BLaER1 (cell line): ENCODE measurements at regions not wholly inside any gene's neighbourhood (a gene's known extent, or its start where the extent isn't known, plus 50 kb on each side); places are given as distances from the start of the nearest gene placed in this dataset.

Experiments used
- H3K27ac ChIP-seq: shearing (Covaris generic); formaldehyde crosslinking; 2 replicates; pipeline ENCODE4 v1.8.1; 2022
- H3K27me3 ChIP-seq: shearing (Covaris generic); formaldehyde crosslinking; 2 replicates; pipeline ENCODE4 v1.8.1; 2022
- H3K36me3 ChIP-seq: shearing (Covaris generic); formaldehyde crosslinking; 2 replicates; pipeline ENCODE4 v1.8.1; 2022
- H3K4me1 ChIP-seq: shearing (Covaris generic); formaldehyde crosslinking; 2 replicates; pipeline ENCODE4 v1.8.1; 2022
- H3K4me2 ChIP-seq: shearing (Covaris generic); formaldehyde crosslinking; 2 replicates; pipeline ENCODE4 v1.8.1; 2022
- H3K4me3 ChIP-seq: shearing (Covaris generic); formaldehyde crosslinking; 2 replicates; pipeline ENCODE4 v1.8.1; 2022
- H3K9ac ChIP-seq: shearing (Covaris generic); formaldehyde crosslinking; 2 replicates; pipeline ENCODE4 v1.8.1; 2022
- H3K9me3 ChIP-seq: shearing (Covaris generic); formaldehyde crosslinking; 2 replicates; pipeline ENCODE4 v1.8.1; 2022
- H4K20me1 ChIP-seq: shearing (Covaris generic); formaldehyde crosslinking; 2 replicates; pipeline ENCODE4 v1.8.1; 2022
- Cebpa-rat ChIP-seq: shearing (Covaris generic); IDR thresholded peaks from 2 replicates; pipeline ENCODE4 v1.8.1; 2022

DNA sequence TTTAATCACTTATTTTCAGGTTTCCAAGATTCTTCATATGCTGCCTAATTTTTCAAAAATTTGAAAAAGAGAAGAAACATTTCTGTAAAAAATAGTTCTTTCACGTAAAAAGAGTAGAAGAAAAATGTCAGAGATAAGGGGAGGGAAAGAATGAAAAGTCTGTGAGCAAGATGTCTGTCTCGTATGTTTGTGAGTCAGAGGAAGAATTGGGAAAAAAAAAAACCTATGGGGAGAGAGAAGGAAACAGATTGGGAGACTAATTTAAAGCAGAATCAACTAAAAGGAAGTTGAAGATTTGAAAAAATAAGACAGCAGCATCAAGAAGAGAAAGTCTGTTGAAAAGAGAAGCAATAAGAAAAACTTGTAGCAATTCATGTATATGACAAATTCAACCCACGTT is 456.3 kb downstream of the HINT1 start:
- H3K4me2 ChIP-seq, result no peak overlapping the region
- H3K36me3 ChIP-seq, result no peaks in the 10 kb centered on the region
- H3K9me3 ChIP-seq, result no peaks in the 10 kb centered on the region
- no peak overlapping the region for H3K9ac ChIP-seq
- TF ChIP-seq Cebpa-rat, result no peak
- no peak overlapping the region for H3K27ac ChIP-seq
- no peak overlapping the region for H3K4me3 ChIP-seq
- H4K20me1 ChIP-seq, result no peaks in the 10 kb centered on the region
- H3K27me3 ChIP-seq, result no peaks in the 10 kb centered on the region
- H3K4me1 ChIP-seq, result no peaks in the 10 kb centered on the region

DNA sequence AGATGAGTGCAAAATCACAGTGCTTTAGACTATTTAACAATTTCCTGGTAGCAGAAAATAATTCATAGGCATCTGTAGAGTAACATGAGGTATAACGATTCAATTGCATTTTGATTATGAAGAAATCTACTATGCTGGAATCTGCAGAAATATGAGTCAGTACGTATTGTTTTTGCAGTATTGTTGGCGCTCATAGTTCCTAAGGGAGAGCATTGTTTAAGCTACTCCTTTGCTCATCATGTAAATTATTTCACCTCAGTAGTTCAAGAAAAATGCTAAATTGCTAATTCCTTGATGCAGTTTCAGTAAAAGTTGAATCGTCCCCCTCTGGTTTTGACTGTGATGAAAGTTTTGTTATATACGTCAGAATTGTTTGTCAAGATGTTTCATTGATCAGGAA is 458.4 kb downstream of the HINT1 start:
- no peak overlapping the region for H3K9ac ChIP-seq
- no peaks in the 10 kb centered on the region for H4K20me1 ChIP-seq
- no peaks in the 10 kb centered on the region for H3K4me1 ChIP-seq
- no peak overlapping the region for H3K4me2 ChIP-seq
- TF ChIP-seq Cebpa-rat, result no peak
- no peaks in the 10 kb centered on the region for H3K27me3 ChIP-seq
- no peak overlapping the region for H3K27ac ChIP-seq
- no peaks in the 10 kb centered on the region for H3K36me3 ChIP-seq
- no peak overlapping the region for H3K4me3 ChIP-seq
- no peaks in the 10 kb centered on the region for H3K9me3 ChIP-seq

DNA sequence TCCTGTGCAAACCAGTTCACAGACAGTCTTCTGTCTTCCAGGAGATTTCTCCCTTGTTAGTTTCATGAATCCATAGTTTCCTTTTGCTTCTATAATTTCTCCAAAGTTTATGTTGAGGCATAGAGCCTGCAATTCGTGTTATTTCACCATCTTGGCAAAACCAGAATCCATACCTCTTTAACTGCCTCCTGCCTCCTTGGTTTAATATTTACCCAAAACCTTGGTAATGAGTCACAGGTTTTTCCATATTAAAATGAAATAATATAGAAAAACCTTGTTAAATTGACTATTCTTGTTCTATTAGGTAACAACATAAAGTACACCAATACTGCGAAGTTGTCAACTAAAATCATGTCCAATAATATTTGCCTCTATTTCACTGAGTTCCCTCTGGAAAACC is 459.7 kb downstream of the HINT1 start:
- Histone ChIP-seq H3K9ac (no peak overlapping the region), H3K27me3 (no peaks in the 10 kb centered on the region), H3K36me3 (no peaks in the 10 kb centered on the region), H3K27ac (no peak overlapping the region), H4K20me1 (no peaks in the 10 kb centered on the region), H3K4me1 (no peaks in the 10 kb centered on the region), H3K4me2 (no peak overlapping the region), H3K9me3 (no peaks in the 10 kb centered on the region), H3K4me3 (no peak overlapping the region)
- TF ChIP-seq Cebpa-rat, result no peak

DNA sequence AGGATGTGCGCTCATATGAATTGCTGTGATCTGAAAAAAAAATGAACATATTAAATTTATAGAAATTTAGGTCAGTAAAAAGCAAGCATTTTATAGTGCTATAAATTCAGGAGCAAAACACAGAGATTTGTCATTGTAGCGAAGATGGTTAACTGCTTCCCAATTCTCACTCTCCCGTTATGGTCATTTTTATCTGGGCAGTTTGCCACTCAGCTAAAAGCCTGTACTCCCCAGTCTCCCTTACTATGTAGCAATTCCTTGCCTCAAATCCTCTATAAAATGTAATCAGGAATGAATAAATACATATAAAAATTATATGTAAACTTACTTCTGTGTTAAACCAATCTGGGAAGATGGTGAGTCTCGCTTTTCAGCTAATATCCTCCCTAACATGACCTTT is 471.5 kb downstream of the HINT1 start:
- no peaks in the 10 kb centered on the region for H3K36me3 ChIP-seq
- H3K9ac ChIP-seq, result no peak overlapping the region
- H3K4me3 ChIP-seq, result no peak overlapping the region
- H3K4me1 ChIP-seq, result peaks cover 18% of the 10 kb centered on the region
- H3K27ac ChIP-seq, result no peak overlapping the region
- no peaks in the 10 kb centered on the region for H3K27me3 ChIP-seq
- H3K9me3 ChIP-seq, result no peaks in the 10 kb centered on the region
- no peak overlapping the region for H3K4me2 ChIP-seq
- TF ChIP-seq Cebpa-rat, result no peak
- no peaks in the 10 kb centered on the region for H4K20me1 ChIP-seq

DNA sequence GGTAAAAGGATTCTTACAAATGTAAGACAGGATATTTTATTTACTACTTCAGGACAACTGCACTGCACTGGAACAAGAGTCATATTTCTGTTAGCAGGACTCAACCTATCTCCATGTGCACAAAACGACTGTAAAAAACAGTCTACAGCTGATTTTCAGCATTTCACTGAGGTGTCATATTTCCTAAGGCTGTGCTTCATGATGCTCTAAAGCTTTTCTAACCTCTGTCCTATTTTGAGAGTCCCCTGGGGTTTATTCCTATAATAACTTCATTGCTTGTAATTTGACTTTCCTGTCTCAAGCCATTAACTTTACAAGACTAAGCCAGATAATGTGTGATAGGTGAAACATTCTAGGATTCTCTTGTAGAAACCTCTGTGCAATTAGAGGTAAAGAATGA is 472.3 kb downstream of the HINT1 start:
- Histone ChIP-seq H3K27me3 (no peaks in the 10 kb centered on the region), H3K9ac (no peak overlapping the region), H3K9me3 (no peaks in the 10 kb centered on the region), H3K4me3 (no peak overlapping the region), H3K27ac (no peak overlapping the region), H3K4me1 (peaks cover 18% of the 10 kb centered on the region), H3K4me2 (peak overlapping the region; percentile 54), H3K36me3 (no peaks in the 10 kb centered on the region), H4K20me1 (no peaks in the 10 kb centered on the region)
- TF ChIP-seq Cebpa-rat, result no peak

DNA sequence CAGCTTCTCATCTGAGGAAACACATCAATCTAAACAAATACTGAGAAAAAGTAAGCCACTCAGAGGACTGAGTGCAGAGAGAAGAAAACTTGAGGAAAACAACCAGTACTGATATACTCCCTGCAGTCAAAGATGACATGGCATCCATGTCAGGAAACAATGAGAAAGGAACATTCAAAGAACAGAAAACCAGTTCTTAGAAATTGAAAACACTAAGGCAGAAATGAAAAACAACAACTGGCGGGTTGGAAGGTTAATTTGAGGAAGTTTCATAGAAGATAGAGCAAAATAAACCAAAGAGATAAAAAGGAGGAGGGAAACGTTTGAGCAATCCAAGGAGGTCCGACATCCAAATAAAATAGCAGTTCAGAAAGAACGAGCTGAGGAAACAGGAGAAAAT is 475.2 kb downstream of the HINT1 start:
- no peak overlapping the region for H3K9ac ChIP-seq
- H3K4me1 ChIP-seq, result peaks cover 18% of the 10 kb centered on the region
- H3K4me3 ChIP-seq, result no peak overlapping the region
- no peak overlapping the region for H3K27ac ChIP-seq
- no peak for TF ChIP-seq Cebpa-rat
- H3K4me2 ChIP-seq, result no peak overlapping the region
- H3K27me3 ChIP-seq, result no peaks in the 10 kb centered on the region
- no peaks in the 10 kb centered on the region for H4K20me1 ChIP-seq
- no peaks in the 10 kb centered on the region for H3K36me3 ChIP-seq
- no peaks in the 10 kb centered on the region for H3K9me3 ChIP-seq

DNA sequence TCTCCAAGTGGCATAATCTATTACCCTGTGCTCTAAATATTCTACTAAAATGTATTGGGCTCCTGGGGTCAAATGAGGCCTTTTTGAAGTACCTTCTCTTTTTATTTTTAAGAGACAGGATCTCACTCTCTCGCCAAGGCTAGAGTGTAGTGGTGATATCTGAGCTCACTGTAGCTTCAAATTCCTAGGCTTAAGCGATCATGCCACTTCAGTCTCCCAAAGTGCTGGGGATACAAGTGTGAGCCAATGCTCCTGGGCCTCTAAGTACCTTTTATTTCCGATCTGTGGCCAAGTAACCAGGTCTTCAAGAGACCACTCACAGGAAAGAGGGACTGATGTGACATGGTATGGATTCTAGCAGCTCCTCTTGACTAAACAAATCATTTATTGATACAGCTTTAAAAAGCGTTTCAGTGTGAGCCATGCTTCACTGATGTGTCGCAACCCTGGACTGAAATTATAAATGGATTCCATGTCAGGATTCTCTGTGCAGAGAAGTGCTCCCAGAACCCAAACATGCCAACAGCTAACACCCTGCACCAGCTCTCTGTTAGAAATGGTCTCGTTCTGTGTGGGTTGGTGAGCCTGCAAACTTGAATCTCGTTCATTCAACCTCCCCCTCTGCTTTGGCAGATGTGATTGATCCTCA is 477.8 kb downstream of the HINT1 start:
- 0 out of 2 replicates have a peak, but pooled peaks have one; percentile 16 for TF ChIP-seq Cebpa-rat
- Histone ChIP-seq H3K4me1 (peaks cover 3% of the 10 kb centered on the region), H4K20me1 (no peaks in the 10 kb centered on the region), H3K27ac (no peak overlapping the region), H3K27me3 (no peaks in the 10 kb centered on the region), H3K9ac (no peak overlapping the region), H3K4me2 (no peak overlapping the region), H3K9me3 (no peaks in the 10 kb centered on the region), H3K36me3 (no peaks in the 10 kb centered on the region), H3K4me3 (no peak overlapping the region)

DNA sequence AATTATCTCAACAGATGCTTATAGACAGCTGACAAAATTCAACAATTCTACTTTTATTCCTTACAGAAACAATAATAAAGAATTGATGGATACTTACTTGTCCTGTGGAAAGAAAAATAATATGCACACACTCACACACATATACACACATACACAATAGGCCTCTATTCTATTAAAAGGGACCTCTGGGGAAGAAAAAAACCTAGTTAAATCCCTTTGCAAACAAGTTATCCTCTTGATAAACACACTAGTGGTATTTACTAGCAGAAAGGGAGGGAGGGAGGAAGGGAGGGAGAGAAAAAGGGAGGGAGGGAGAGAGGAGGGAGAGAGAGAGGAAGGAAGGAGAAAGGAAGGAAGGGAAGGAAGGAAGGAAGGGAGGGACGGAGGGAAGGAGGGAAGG is 486.4 kb downstream of the HINT1 start:
- Histone ChIP-seq H4K20me1 (no peaks in the 10 kb centered on the region), H3K27ac (no peak overlapping the region), H3K27me3 (no peaks in the 10 kb centered on the region), H3K4me2 (no peak overlapping the region), H3K4me1 (no peaks in the 10 kb centered on the region), H3K9ac (no peak overlapping the region), H3K9me3 (no peaks in the 10 kb centered on the region), H3K36me3 (no peaks in the 10 kb centered on the region), H3K4me3 (no peak overlapping the region)
- no peak for TF ChIP-seq Cebpa-rat

DNA sequence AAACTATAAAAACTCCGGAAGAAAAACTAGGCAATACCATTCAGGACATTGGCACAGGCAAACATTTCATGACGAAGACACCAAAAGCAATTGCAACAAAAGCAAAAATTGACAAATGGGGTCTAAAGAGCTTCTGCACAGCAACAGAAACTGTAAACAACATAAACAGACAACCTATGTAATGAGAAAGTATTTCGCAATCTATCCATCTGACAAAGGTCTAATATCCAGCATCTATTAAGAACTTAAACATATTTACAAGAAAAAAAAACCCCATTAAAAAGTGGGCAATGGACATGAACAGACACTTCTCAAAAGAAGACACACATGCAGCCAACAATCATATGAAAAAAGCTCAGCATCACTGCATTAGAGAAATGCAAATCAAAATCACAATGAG is 498.6 kb downstream of the HINT1 start:
- no peaks in the 10 kb centered on the region for H4K20me1 ChIP-seq
- TF ChIP-seq Cebpa-rat, result peak; percentile 78; the same call in 1 of the 2 replicates
- H3K9ac ChIP-seq, result no peak overlapping the region
- H3K27me3 ChIP-seq, result no peaks in the 10 kb centered on the region
- H3K27ac ChIP-seq, result no peak overlapping the region
- H3K36me3 ChIP-seq, result no peaks in the 10 kb centered on the region
- no peaks in the 10 kb centered on the region for H3K9me3 ChIP-seq
- no peak overlapping the region for H3K4me3 ChIP-seq
- H3K4me1 ChIP-seq, result no peaks in the 10 kb centered on the region
- H3K4me2 ChIP-seq, result no peak overlapping the region

DNA sequence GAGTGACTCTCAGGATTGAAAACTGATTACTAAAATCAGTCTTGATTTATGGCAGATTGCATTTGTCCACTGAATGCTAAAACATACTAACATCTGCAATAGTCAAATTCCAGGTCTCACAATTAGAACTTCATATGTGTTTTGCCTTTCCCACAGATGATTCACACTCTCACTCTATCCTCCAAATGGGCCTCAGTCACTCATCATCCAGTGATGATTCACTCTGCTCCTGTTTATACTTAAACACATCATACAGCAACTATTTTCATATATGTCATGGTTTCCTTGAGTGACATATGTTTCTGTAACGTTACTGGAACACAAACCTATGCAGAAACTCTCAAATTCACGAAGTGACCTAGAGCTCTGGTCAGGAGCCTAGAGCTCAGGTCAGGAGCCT is 512.9 kb downstream of the HINT1 start:
- H3K36me3 ChIP-seq, result no peaks in the 10 kb centered on the region
- H3K9me3 ChIP-seq, result no peaks in the 10 kb centered on the region
- H3K4me1 ChIP-seq, result no peaks in the 10 kb centered on the region
- H4K20me1 ChIP-seq, result no peaks in the 10 kb centered on the region
- no peak overlapping the region for H3K9ac ChIP-seq
- no peak for TF ChIP-seq Cebpa-rat
- no peaks in the 10 kb centered on the region for H3K27me3 ChIP-seq
- no peak overlapping the region for H3K4me2 ChIP-seq
- H3K27ac ChIP-seq, result no peak overlapping the region
- no peak overlapping the region for H3K4me3 ChIP-seq

DNA sequence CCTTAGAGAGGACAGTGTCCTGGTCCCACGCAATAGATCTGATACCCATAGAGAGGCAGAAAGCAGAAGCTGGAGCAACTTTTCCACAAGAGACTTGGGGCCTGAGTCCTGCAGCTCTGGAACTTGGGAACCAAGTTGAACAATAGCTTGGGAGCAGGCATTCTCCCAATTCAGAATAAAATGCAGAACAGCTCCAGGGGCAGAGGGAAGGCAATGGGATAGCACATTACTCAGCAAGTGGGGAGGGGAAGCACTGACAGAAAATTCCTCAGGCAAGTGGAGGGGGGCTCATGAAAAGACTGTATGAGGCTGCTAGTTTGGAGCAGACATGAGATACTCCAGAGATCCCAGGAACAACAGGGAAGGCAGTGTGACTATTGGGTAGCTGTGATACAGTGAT is 513.6 kb downstream of the HINT1 start:
- Histone ChIP-seq H3K36me3 (no peaks in the 10 kb centered on the region), H3K4me2 (no peak overlapping the region), H3K27me3 (no peaks in the 10 kb centered on the region), H4K20me1 (no peaks in the 10 kb centered on the region), H3K9me3 (no peaks in the 10 kb centered on the region), H3K4me3 (no peak overlapping the region), H3K27ac (no peak overlapping the region), H3K9ac (no peak overlapping the region), H3K4me1 (no peaks in the 10 kb centered on the region)
- no peak for TF ChIP-seq Cebpa-rat
